ENCODE measurements at regions not wholly inside any gene's neighbourhood (a gene's known extent, or its start where the extent isn't known, plus 50 kb on each side); places are given as distances from the start of the nearest gene placed in this dataset.

GRCh38 chr20:60541991-60542390 is 583.8 kb downstream of the CDH26 start:
- no peak for DNase-seq

GRCh38 chr20:60543598-60543997 is 585.4 kb downstream of the CDH26 start:
- no peak for DNase-seq

GRCh38 chr20:60553095-60553494 is 594.9 kb downstream of the CDH26 start:
- DNase-seq: no peak

GRCh38 chr20:60558486-60558885 is 600.3 kb downstream of the CDH26 start:
- no peak for DNase-seq

GRCh38 chr20:60559462-60559861 is 601.2 kb downstream of the CDH26 start:
- DNase-seq: peak in 1 of 2 experiments; percentile 8

- no peak for DNase-seq
These were observed 602.8 kb downstream of the CDH26 start for GRCh38 chr20:60561052-60561451.

GRCh38 chr20:60565083-60565482 is 606.9 kb downstream of the CDH26 start:
- no peak for DNase-seq

- no peak for DNase-seq
These were observed 607.3 kb downstream of the CDH26 start for GRCh38 chr20:60565551-60565950.

- DNase-seq: no peak
These were observed 610.9 kb downstream of the CDH26 start for GRCh38 chr20:60569116-60569515.

GRCh38 chr20:60570481-60571277 is 612.5 kb downstream of the CDH26 start:
- DNase-seq: no peak

- no peak for DNase-seq
These were observed 614.9 kb downstream of the CDH26 start for GRCh38 chr20:60573003-60573680.

GRCh38 chr20:60576236-60576635 is 618.0 kb downstream of the CDH26 start:
- DNase-seq: no peak

GRCh38 chr20:60579941-60580515 is 621.8 kb downstream of the CDH26 start:
- DNase-seq: no peak

- peak in 1 of 2 experiments; percentile 35 for DNase-seq
These were observed 623.4 kb downstream of the CDH26 start for GRCh38 chr20:60581606-60582115.

GRCh38 chr20:60583741-60584140 is 625.5 kb downstream of the CDH26 start:
- DNase-seq: no peak

GRCh38 chr20:60584221-60584620 is 626.0 kb downstream of the CDH26 start:
- DNase-seq: no peak

- DNase-seq: no peak
These were observed 627.4 kb downstream of the CDH26 start for GRCh38 chr20:60585651-60586050.

GRCh38 chr20:60586269-60587050 is 628.2 kb downstream of the CDH26 start:
- DNase-seq: peak; percentile 94 to 97

- peak; percentile 55 to 89 for DNase-seq
These were observed 629.8 kb downstream of the CDH26 start for GRCh38 chr20:60587986-60588385.

- no peak for DNase-seq
These were observed 631.4 kb downstream of the CDH26 start for GRCh38 chr20:60589623-60590022.

GRCh38 chr20:60591172-60591799 is 633.1 kb downstream of the CDH26 start:
- DNase-seq: no peak

- no peak for DNase-seq
These were observed 640.3 kb downstream of the CDH26 start for GRCh38 chr20:60598528-60598927.
